Right atrium auricular region (tissue), 2 donors: ENCODE measurements at regions not wholly inside any gene's neighbourhood (a gene's known extent, or its start where the extent isn't known, plus 50 kb on each side); places are given as distances from the start of the nearest gene placed in this dataset.

Experiments used
- DNase-seq: peaks from one replicate; pipeline ENCODE4 v3.0.0-alpha.2; 2019; ENCODE audit warnings: low spot score
- H3K27ac ChIP-seq, 2 donors: fragments of 200-600 bp; sonication (generic); 1 replicate in 1 of 2; 2 replicates in 1 of 2; pipeline ENCODE4 v1.5.1; 2016 to 2019
- H3K27me3 ChIP-seq, 2 donors: fragments of 200-600 bp; sonication (generic); one replicate each; pipeline versions ENCODE4 v1.5.1 to v1.6.0; 2017 to 2019
- H3K36me3 ChIP-seq: fragments of 200-600 bp; sonication (generic); one replicate; pipeline ENCODE4 v1.5.1; 2016
- H3K4me1 ChIP-seq, 2 donors: fragments of 200-600 bp; sonication (generic); one replicate each; pipeline versions ENCODE4 v1.5.1 to v1.6.0; 2017 to 2019
- H3K4me3 ChIP-seq, 2 donors: fragments of 200-600 bp; sonication (generic); 1 replicate in 1 of 2; 2 replicates in 1 of 2; pipeline ENCODE4 v1.5.1; 2017 to 2019; ENCODE audit warnings: mild to moderate bottlenecking in 1 of 2, moderate library complexity in 1 of 2
- H3K9me3 ChIP-seq, 2 donors: fragments of 200-600 bp; sonication (generic); one replicate each; pipeline ENCODE4 v1.5.1; 2019
- TF ChIP-seq, protein P1 (sequence below), 2 donors: fragments of 200-600 bp; sonication (generic); IDR thresholded peaks; one replicate each; pipeline ENCODE4 v1.5.1; 2019; ENCODE audit warnings: antibody characterized with exemption in 2 of 2

DNA sequence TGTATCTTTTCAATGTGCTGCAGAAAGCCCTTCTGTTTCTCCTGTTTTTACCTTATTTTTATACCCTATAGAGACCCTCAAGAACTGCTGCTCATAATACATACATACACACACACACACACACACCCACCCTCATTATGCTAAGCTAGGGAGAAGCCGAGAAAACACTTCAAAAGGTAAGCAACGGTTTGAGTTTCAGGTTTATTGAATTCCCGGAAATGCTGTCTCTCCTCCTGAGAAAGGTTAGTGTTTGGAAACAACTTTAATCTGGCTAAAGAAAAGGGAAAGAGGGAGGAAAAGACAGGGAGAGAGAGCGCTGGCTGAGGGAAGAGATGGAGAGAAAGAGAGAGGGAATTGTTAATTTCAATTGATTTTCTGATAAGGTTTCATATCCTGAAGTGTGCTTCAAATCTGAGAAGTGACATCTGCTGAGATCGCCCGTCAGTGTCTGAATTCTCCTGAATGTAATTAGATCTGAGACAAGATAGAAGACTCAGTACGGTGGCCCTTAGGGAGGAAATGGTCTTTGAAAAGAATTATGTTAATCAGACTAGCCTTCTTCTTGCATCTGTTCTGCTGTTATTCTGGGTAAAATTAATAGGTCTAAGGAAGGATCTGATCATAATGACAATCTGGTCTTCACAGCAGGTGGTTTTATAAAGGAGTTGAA, 169.1 kb downstream of the NXPE2 start:
- TF ChIP-seq, protein P1, sequence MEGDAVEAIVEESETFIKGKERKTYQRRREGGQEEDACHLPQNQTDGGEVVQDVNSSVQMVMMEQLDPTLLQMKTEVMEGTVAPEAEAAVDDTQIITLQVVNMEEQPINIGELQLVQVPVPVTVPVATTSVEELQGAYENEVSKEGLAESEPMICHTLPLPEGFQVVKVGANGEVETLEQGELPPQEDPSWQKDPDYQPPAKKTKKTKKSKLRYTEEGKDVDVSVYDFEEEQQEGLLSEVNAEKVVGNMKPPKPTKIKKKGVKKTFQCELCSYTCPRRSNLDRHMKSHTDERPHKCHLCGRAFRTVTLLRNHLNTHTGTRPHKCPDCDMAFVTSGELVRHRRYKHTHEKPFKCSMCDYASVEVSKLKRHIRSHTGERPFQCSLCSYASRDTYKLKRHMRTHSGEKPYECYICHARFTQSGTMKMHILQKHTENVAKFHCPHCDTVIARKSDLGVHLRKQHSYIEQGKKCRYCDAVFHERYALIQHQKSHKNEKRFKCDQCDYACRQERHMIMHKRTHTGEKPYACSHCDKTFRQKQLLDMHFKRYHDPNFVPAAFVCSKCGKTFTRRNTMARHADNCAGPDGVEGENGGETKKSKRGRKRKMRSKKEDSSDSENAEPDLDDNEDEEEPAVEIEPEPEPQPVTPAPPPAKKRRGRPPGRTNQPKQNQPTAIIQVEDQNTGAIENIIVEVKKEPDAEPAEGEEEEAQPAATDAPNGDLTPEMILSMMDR (IDR thresholded peaks at IDR 0.05) = no peak
- H3K36me3 ChIP-seq = no peaks in the 10 kb centered on the region
- no peak overlapping the region for H3K4me3 ChIP-seq
- H3K27me3 ChIP-seq = no peaks in the 10 kb centered on the region
- H3K4me1 ChIP-seq = peaks cover 0 to 12% of the 10 kb centered on the region in 2 donors
- H3K27ac ChIP-seq = no peak overlapping the region
- H3K9me3 ChIP-seq = no peaks in the 10 kb centered on the region
- no peak for DNase-seq

DNA sequence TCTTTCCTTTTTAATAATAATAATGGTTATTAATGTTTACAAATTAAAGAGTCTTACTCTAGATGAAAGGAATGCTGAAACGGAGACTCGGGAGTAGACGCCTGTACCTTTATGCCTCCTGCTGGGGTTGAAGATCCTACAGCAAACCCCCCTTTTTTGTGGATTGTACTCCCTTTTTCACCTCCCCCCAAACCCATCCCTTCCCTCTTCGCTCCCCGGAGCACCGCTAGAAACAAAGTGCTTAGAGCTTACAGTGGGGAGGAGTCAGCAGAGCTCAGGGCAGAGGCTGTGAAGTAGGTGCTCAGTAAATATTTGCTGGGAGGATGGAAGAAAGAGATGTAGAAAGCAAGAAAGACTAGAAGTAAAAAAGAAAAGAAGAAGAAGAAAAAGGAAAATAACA, 169.7 kb downstream of the NXPE2 start:
- H3K9me3 ChIP-seq = no peaks in the 10 kb centered on the region
- peaks cover 0 to 12% of the 10 kb centered on the region in 2 donors for H3K4me1 ChIP-seq
- no peaks in the 10 kb centered on the region for H3K36me3 ChIP-seq
- H3K27ac ChIP-seq = no peak overlapping the region
- H3K4me3 ChIP-seq = no peak overlapping the region
- TF ChIP-seq, protein P1 (IDR thresholded peaks at IDR 0.05) = no peak
- no peak for DNase-seq
- no peaks in the 10 kb centered on the region for H3K27me3 ChIP-seq

DNA sequence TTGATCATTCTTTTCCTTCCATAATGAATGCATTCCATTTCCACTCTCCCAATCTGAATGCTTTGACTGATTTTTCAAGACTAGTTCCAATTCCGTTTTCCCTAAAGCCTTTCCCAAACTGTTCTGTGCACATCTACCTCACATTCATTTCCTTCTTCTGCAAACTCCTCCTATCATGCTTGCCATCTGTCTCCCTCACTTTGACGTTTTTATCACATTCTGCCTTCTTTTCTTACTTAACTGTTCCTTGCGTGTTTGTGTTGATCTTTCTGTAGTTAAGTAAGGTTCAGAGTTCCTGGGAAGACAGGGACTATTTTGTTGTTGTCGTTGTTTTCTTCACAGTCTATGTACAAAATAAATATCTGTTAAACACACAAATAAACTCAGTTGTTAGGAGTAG, 179.0 kb downstream of the NXPE2 start:
- no peaks in the 10 kb centered on the region for H3K27me3 ChIP-seq

DNA sequence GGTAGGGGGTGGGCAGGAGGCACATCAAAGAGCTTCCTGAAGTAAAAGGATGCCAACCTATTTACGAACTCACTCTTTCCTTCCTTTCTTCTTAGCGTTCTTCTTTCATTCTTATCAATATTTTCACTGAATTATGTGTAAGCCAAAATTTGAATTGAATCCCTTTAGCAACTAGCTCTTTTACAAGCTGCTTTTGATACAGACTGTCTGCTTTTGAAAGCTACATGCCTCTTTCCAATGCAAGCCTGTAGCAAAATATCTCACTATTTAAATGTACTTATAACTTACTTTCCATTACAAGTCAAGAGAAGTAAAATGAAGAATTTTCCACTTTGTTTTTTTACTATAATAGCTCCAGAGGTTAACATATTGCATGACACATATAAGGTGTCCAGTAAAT, 186.6 kb downstream of the NXPE2 start:
- H3K27ac ChIP-seq = no peak overlapping the region
- H3K36me3 ChIP-seq = no peaks in the 10 kb centered on the region
- no peak overlapping the region for H3K4me3 ChIP-seq
- H3K27me3 ChIP-seq = no peaks in the 10 kb centered on the region
- TF ChIP-seq, protein P1 (IDR thresholded peaks at IDR 0.05) = no peak
- no peaks in the 10 kb centered on the region for H3K9me3 ChIP-seq
- no peak for DNase-seq
- H3K4me1 ChIP-seq = no peaks in the 10 kb centered on the region

More for the DNA sequence above, 179.0 kb downstream of the NXPE2 start:
- no peak for DNase-seq
- H3K4me3 ChIP-seq = no peak overlapping the region
- TF ChIP-seq, protein P1 (IDR thresholded peaks at IDR 0.05) = no peak
- no peaks in the 10 kb centered on the region for H3K36me3 ChIP-seq
- H3K4me1 ChIP-seq = no peaks in the 10 kb centered on the region
- no peaks in the 10 kb centered on the region for H3K9me3 ChIP-seq
- no peak overlapping the region for H3K27ac ChIP-seq

DNA sequence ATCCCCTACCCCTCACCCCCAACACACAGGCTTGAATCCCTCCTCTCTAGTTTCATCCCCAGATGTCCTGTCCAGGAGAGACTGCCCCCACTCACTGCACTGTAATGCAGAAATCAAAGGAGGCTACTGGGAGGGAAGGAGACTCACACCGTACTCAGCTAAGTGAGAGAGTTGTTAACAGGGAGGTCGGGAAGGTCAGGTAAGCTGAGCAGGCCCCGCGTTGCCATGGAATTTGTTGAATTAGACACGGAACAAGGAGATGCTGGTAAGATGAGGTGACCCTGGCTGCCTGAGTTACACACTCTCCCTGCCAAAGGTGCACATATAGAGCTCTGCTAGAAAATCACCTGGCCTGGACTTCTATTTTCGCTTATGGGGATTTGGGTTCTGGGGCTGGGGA, 197.9 kb downstream of the NXPE2 start:
- H3K27ac ChIP-seq = no peak overlapping the region
- no peak overlapping the region for H3K4me3 ChIP-seq
- H3K27me3 ChIP-seq = no peaks in the 10 kb centered on the region
- TF ChIP-seq, protein P1 (IDR thresholded peaks at IDR 0.05) = no peak
- H3K4me1 ChIP-seq = no peaks in the 10 kb centered on the region
- DNase-seq = no peak
- no peaks in the 10 kb centered on the region for H3K36me3 ChIP-seq
- no peaks in the 10 kb centered on the region for H3K9me3 ChIP-seq

DNA sequence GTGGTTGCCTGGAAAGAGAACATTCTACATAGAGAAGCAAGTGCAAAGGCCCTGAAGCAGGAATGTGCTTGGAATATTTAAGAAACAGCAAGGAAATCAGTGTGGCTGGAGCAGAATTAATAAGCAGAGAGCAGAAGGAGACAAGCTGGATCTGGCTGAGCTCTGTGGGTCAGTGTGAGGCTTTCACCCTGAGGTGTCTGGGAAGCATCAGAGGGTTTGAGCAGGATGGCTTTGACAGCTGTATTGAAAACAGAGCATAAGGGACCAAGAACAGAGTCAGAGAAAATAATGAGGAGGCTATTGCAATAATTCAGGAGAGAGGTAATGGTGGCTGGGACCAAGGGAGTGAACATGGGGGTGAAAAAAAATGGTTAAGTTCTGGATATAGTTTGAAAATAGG, 199.6 kb downstream of the NXPE2 start:
- DNase-seq = no peak
- no peaks in the 10 kb centered on the region for H3K27me3 ChIP-seq
- H3K9me3 ChIP-seq = no peaks in the 10 kb centered on the region
- no peak overlapping the region for H3K27ac ChIP-seq
- no peaks in the 10 kb centered on the region for H3K4me1 ChIP-seq
- H3K4me3 ChIP-seq = no peak overlapping the region
- TF ChIP-seq, protein P1 (IDR thresholded peaks at IDR 0.05) = no peak
- H3K36me3 ChIP-seq = no peaks in the 10 kb centered on the region
